Epithelial cell of esophagus (primary cell): ENCODE measurements at regions not wholly inside any gene's neighbourhood (a gene's known extent, or its start where the extent isn't known, plus 50 kb on each side); places are given as distances from the start of the nearest gene placed in this dataset.

Experiments used
- DNase-seq: peaks from one replicate; pipeline ENCODE4 v3.0.0; 2010; ENCODE audit warnings: low read depth
- H3K4me3 ChIP-seq: 2 replicates; pipeline ENCODE4 v1.5.1; 2011; ENCODE audit warnings: mild to moderate bottlenecking, low read length, control low read depth
- CTCF ChIP-seq: IDR thresholded peaks from 2 replicates; pipeline ENCODE4 v1.5.1; 2011; ENCODE audit warnings: low read depth, mild to moderate bottlenecking, low read length, control low read depth, inconsistent platforms; ENCODE audit not compliant: insufficient read depth; ENCODE audit errors: missing control alignments

DNA sequence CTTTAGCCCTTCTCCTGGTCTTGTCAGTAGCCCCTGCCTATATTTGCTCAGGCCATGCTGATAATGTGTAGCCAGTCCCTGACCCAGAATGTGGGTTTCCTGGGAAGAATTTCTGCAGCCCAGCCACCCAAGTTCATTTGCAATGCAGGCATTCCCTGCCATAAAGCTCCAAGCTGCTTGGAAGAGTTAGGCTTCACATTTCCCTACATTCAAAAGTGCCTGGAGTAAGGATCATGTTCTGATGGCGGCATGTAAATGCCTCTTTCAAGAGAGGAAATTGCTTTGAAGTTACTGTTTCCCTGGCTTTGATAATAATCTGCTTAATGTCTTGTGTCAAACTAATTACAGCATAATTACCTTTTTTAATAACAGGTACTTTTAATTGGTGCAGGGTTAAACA, 266.1 kb downstream of the MIAT start:
- no peak overlapping the region for H3K4me3 ChIP-seq
- no peak for DNase-seq
- no peak for TF ChIP-seq CTCF

DNA sequence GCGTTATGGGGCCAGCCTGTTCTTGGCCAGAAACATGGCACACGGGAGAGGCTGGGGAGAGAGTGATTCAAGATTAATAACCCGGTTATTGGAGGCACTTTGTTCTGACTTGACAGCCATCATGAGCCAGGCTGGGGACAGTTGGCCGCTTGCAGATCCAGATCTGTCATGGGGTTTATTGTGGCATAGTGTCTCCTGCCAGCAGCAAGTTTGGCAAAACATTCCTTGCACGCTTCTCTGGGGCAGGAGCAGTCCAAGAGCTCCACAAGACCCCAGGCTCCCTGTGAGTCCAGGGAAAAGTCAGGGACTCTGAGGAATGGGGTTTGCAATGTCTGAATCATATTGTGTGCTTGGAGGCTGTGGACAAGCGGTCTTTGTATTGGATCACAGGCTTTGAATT, 270.4 kb downstream of the MIAT start:
- H3K4me3 ChIP-seq: no peak overlapping the region
- DNase-seq: no peak
- no peak for TF ChIP-seq CTCF

- DNase-seq: no peak
- no peak overlapping the region for H3K4me3 ChIP-seq
- TF ChIP-seq CTCF: no peak
These were observed 274.1 kb downstream of the MIAT start for GRCh38 chr22:26931471-26931870.

- no peak for TF ChIP-seq CTCF
- DNase-seq: no peak
- H3K4me3 ChIP-seq: no peak overlapping the region
These were observed 275.8 kb downstream of the MIAT start for GRCh38 chr22:26933105-26933590.

DNA sequence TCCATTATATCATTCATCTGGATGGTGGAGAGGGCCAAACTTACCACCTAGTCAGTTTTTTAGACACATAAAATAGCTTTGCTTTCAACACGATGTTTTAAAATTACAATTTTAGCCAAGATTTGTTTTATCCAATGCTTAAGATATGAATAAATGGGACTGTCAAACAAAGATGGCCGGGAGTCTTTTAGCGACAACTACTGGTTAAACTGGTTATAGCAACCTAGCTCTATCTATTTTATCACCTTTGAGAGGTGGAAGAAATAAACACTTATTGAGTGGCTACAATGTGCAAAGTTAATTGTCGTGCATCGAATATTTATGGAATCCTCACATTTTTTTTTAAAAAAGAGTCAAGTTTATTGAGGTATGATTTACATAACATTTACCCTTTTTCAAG, 279.8 kb downstream of the MIAT start:
- TF ChIP-seq CTCF: no peak
- no peak for DNase-seq
- no peak overlapping the region for H3K4me3 ChIP-seq

GRCh38 chr22:26939466-26939865, 282.1 kb downstream of the MIAT start:
- no peak for DNase-seq
- no peak for TF ChIP-seq CTCF
- no peak overlapping the region for H3K4me3 ChIP-seq

DNA sequence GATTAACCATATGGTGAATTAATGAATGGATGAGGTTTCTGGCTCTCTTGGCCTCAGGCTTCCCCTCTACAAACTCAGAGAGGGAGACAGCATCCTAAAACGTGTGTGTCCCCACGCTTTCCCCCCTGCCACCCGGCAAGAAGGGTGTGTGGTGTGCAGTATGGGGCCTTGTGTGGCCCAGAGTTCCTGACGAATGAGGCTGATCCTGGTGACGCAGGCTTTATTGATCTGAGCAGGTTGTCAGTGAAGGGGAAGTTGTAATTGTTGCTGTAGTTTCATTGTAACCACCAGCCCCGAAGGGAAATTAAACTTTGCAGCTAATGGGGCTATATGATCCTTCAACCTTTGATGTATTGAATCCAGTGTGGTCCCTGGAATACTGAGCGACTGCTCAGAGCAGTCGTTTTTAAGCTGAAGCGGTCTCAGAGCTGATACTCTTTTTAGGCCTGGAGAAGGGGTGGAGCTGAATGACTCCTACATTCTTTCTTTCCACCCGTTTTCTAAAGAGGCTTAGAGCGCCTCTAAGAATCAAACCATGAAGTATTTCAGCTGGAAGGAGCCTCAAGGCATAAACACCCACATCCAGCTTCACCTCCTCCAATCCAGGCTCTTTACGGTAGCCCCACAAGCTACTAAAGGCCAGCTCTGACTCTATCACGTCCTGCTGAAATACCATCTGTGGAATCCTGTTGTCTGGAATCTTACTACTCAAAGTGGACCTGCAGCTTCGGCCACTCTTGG, 284.7 kb downstream of the MIAT start:
- no peak for DNase-seq
- H3K4me3 ChIP-seq: no peak overlapping the region
- no peak for TF ChIP-seq CTCF
